HG02943 (cell line): ENCODE measurements at regions not wholly inside any gene's neighbourhood (a gene's known extent, or its start where the extent isn't known, plus 50 kb on each side); places are given as distances from the start of the nearest gene placed in this dataset.

Experiments
- ATAC-seq: cut with Tn5 transposase; IDR thresholded peaks from one replicate; pipeline ENCODE4 v1.9.1; 2021; ENCODE audit warnings: mild to moderate bottlenecking, low read depth, moderate library complexity; ENCODE audit not compliant: unreplicated experiment

DNA sequence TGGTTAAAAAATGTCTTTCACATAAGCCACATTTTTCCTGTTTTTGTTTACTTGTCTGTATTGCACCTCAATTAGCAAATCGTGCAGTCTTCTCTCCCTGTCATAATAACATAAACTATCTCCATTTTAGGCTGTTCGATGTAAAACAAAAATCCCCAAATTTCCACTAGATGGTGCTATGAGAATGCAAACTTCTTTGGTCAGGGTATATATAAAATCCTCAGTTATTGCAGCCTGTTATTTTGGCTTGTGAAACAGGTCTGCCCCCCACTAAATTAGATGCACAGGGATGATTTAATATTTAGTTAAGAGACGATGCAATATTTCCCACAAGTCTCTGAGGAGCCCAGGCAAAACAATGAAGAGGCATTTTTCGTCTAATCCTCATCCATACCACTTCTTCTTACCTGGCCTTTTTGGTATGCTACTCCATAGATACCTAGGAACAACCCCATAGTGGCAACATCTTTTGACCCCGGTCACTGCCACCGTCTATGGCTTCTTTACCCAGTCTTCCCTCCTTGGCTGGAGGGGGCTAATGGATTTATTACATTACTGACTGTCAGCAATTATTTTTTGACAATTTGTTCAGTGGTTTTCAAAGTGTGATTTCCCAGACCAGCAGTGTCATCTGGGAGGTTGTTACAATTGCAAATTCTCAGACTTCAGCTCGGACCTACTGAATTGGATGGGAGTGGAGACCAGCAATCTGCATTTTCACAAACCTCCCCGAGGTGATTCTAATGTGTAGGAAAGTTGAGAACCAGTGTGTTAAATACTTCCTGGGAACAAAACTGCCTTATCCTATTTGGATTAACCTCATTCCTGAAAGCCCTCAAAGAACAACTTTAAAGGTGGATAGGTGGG, 117.4 kb upstream of the CWC22 start:
- peak; percentile 54 for ATAC-seq

DNA sequence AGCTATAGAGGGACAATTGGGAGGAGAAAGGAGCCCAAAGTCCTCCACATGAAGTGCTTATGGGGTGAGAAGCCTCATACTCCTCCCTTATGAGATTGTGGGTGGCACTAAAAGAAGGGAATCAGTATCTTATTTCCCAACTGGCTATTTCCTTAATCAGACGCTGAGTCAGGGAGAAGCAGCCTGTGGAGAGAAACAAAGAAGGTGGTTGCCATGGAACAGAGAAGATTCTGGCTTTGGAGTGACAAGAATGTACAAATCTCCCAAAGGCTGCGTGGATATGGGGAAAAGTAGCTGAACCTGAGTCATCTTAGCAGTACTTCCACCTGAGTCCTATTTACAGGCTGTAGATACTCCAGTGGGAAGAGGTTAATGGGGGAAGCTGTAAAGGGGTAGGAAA, 115.8 kb upstream of the CWC22 start:
- no peak for ATAC-seq

DNA sequence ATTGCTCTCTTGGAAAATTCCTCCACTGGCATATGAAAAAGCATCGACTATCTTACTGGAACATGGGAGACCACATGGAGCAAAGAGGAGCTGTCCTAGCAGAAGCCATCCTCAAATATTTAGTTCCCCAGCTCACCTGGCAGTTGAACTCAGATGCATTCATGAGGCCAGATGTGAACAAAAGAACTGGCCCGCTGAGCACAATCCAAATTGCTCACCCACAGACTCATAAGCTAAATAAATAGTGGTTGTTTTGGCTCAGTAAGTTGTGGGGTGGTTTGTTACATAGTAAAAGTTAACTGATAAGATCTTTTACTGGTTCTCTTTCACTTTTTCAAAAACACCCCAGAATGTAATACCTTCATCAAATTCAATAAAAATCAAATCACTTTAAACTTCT, 108.6 kb upstream of the CWC22 start:
- no peak for ATAC-seq

DNA sequence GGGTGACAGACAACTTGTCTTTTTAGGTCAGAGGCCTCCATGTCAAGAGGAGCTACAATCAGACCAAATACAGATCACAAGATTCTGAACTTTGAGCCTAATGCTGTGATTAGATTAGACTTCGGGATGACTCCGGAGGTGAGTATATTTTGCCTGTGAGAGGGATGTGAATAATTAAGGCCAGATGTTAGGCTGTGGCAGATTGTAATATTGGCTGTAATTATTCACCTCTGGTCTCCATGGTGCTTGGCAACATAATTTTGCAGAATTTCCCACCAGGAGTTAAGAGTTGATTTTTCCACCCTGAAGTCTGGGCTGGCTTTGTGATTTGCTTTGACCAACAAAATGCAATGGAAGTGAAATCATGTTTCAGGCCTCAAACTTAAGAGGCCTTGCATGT, 108.2 kb upstream of the CWC22 start:
- no peak for ATAC-seq

DNA sequence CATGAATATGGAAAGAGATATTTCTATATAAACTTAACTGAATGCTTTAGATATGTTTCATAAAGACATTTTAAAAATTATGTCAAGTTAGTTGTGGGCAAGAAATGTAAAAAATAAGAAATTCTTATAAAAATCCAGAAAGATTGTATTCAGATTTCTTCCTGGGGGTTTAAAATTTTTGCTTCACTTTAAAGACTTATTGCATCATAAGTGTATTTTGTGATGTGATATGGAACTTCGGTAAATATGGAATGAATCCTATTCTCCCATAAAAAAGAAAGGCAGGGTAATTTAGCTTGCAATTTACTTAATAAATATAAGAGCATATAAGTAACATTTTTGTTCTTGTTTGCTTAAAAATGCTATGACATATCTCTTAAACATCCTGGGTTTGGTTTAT, 104.8 kb upstream of the CWC22 start:
- ATAC-seq = no peak

DNA sequence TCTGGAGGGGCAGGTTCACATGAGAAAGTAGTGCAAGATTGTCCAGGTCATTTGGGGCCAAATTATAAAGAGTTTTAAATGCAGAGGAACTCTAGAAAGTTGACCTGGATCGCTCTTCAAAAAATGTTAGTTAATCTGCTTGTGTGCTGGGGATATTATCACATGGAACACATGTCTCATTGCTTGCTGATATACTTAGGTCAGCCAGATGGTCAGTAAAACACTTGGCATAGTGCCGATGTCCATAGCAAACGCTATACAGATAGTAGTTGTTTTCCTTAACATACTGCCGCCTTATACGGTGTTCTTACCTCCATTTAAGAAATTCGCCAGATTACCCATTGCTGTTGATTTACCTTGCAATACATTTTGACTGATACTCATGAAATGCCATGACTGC, 103.4 kb upstream of the CWC22 start:
- ATAC-seq = no peak

DNA sequence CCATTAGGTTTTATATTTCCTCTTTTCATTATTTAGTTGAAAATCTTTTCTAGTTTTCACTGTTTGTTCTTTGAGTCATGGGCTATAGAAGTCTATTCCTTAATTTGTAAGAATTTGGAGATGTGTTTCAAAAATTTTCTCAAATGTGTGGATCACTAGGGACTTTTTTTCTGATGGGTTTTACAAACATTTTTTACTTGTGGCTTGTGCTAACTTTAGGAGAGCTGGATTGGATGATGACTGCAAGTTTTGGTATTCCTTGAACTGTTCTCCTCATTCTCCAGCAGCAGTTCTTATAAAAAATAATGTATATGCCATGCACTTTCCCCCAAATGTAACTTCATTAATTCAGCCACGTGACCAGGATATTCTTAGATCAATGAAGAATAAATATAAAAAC, 94.7 kb upstream of the CWC22 start:
- ATAC-seq = no peak

DNA sequence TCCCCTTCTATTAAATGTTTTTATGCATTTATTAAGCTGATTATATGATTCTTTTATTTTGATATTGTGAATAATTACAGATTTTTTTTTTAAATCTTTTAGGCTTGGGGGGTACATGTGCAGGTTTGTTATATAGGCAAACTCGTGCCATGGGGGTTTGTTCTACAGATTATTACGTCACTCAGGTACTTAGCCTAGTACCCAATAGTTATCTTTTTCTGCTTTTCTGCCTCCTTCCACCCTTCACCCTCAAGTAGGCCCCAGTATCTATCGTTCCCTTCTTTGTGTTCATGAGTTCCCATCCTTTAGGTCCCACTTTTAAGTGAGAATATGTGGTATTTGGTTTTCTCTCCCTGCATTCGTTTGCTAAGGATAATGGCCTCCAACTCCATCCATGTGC, 92.2 kb upstream of the CWC22 start:
- ATAC-seq = no peak

DNA sequence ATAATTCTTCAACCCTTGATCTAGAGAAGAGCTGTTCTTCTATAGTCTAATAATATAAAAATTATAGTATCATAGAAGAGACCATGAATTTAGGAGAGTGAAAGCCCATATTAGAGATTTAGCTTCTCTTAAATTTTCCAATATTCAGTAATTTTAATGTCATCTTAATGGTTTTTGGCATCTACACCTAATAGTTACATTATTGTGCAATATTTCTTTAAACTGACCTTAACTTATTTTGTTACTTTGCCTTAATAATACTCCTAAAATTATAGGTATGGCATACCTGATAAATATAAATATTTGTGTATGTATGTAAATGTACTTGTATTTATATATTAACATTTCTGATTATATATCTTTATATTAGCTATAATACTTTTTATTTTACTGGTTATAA, 78.0 kb upstream of the CWC22 start:
- no peak for ATAC-seq

DNA sequence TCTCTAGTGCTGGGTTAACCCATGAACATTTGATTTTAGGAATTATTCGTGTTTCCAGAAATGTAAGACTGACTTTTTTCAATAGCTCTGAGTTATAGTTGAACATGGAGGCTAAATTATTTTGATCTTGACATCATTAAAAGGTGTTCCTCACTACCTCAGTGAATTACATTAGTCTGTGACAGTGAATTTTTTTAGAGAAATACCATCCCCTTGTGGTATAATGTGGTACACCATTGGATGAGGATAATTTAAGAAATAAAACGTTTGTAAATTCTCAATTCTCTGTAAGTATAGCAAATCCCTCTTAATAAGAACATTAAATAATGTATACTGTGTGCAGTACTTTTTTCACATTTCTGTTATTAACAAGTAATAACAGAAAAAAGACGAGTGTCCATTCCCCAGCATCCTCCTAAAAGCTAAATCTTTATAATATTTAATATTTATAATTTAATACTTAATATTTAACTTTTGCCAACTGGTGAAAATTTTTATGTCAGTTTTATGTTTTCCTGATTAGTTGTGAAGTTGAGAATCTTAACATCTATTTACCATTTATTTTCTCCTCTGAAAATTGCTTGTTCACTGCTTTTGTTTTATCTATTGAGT, 70.3 kb upstream of the CWC22 start:
- no peak for ATAC-seq

DNA sequence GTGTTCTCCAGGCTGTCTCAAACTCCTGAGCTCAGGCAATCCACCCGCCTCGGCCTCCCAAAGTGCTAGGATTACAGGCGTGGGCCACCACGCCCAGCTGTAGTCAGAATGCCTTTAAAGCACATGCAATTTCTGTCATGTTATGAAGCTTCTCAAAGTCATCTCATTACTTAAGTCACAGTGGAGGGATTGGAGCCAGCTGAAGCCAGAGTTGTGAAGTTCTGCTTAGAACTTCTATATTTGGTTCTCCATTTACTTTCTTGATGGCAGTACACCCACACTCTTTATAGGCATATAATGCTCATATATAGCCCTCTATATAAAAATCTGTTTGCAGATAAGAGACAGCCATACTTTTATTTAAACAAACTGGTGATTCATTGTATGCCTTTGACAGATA, 68.8 kb upstream of the CWC22 start:
- no peak for ATAC-seq

DNA sequence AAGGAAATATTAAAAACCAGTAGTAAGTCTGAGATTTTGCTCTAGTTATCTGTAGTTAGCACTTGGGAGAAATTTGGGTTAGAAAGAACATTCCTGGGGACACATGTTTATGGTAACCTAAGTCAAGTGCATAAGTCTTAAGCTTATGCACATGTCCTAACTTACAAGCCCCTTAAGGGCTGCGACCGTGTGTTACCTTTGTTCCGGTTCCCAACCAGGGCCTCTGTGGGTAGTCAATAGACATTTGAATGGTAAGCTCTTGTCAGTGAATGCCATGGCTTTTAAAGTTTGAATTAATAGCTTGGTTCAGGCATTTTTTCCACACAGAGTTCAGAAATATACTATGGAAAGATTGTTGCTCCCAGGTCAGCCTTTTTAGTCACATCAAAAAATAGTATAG, 64.7 kb upstream of the CWC22 start:
- ATAC-seq = no peak

DNA sequence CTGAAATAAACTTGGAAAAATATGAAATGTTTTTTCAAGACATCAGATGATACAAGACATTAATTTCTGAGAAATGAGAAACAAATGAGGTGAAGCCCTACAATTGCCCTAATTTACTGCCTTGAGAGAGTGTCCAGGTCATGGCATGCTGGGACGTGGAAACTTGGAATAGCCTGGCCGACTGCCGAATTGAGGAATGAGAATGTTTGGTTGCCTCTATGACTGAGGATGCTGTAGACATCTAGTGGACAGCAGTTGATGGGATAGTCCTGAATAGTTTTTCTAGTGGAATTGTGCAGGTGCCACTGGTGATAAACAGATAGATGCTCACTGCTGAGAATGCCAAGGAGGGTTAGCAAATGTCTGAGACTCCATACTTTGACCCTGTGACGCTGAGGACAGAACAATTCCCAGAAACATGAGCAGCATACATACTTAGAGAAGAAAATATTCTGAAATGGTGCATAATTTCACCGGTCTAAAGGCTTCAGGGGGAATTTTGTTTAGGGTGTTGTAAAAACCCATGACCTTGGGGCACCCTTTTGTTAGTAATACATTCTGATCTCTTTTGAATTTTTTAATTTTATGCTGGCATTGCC, 56.5 kb upstream of the CWC22 start:
- no peak for ATAC-seq

DNA sequence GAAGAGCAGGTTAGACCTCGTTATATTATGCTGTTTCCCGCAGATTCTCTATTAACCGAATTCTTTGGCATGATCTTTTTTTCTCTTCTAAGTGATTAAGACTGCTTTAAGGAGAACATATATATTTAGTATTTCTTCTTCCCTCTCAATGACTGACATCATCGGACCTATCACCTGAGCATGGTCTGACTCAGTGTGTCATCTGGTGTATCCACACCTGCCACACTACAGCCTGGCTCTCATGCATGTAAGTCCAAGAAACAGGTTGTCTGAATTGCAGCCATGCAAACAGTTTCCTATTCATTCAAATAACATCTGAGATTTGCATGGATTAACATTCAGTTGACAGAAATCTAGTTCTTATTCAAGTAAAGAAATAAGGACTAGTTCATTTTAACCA, 55.1 kb upstream of the CWC22 start:
- ATAC-seq = no peak

DNA sequence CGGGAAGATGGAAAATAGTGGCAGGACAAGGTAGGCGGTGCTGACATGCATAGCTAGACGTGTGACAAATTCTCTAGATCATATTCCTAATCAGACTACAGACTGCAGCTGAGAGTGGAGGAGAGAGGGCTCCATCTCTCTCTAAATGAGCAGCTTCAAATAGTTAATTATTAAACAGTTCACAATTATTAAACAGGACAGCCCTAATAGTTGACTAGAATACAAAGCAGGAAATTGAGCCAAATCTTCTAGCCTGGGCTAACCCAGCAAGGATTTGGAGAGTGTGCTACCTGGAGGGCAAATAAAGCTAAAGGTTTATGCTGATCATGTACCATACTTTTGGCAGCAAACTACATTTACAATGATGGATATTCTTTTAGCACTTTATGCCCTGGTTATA, 54.4 kb upstream of the CWC22 start:
- no peak for ATAC-seq

DNA sequence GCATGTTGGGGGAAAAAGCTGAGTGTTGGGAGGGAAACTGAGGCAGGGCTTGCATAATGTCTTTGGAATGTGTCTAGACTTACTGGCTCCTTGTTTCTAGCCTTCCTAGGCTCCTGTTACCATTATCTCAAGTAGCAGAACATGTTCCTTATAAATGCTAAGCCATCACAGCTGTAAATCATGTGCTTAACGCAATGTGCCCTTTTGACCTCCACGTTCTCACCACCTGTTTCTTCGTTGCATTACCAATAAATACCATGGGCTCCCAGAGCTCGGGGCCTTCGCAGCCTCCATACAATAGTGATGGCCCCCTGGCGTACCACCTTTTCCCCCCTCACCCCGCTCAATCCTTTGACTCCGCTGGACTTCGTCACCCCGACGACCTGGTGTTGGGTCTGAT, 54.0 kb upstream of the CWC22 start:
- no peak for ATAC-seq

DNA sequence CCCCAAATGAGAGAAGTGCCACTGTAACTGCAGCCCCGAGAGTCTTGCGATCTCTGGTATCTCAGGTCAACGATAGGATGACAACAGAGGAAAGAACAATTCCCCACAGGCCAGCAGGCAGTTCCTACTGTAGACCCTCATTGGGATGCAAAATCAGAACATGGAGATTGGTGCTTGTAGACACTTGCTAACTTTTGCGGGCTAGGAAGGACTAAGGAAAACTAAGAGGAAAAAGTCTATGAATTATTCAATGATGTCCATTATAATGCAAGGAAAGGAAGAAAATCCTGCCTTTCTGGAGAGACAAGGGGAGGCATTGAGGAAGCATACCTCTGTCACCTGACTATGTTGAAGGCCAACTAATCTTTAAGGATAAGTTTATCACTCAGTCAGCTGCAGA, 51.9 kb upstream of the CWC22 start:
- no peak for ATAC-seq

DNA sequence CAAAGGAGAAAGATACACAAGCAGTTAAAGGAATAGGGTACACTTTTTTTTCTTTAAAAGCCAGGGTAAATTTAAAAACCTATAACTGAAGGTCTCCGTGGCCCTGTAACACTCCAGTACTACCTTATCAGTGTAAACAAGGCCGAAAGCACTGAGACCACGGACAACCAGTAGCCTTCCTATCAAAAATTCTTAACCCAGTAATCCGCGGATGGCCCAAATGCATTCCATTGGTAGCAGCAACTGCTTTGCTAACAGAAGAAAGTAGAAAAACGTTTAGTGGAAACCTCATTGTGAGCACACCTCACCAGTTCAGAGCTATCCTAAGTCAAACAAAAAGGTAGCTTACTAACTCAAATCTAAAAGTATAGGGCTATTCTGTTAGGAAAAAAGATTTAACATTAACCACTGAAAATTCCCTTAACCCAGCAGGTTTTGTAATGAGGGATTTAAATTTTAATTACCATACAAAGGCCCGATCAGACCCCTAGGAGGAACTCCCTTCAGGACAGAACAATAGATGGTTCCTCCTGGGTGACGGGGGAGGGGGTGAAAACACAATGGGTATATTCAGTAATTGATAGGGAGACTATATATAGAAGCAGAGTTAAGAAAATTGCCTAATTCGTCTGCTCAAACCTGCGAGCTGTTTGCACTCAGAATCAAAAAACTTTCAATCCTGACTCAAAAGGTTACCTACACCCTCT, 50.8 kb upstream of the CWC22 start:
- ATAC-seq = no peak
